OCI-LY1 (cell line): ENCODE measurements at regions not wholly inside any gene's neighbourhood (a gene's known extent, or its start where the extent isn't known, plus 50 kb on each side); places are given as distances from the start of the nearest gene placed in this dataset.

Experiments used
- EZH2 ChIP-seq: fragments of 200-600 bp; sonication (generic), shearing (Covaris generic); IDR thresholded peaks from 2 replicates; pipeline ENCODE4 v1.8.0; 2017; ENCODE audit warnings: borderline replicate concordance, mixed run types, mild to moderate bottlenecking, antibody characterized with exemption, low read length, moderate library complexity, mixed read lengths
- TF ChIP-seq, protein P1 (sequence below): fragments of 200-600 bp; sonication (generic), shearing (Covaris generic); IDR thresholded peaks from 2 replicates; pipeline ENCODE4 v1.5.1; 2017; ENCODE audit warnings: mild to moderate bottlenecking, antibody characterized with exemption, low read length, moderate library complexity, mixed read lengths

DNA sequence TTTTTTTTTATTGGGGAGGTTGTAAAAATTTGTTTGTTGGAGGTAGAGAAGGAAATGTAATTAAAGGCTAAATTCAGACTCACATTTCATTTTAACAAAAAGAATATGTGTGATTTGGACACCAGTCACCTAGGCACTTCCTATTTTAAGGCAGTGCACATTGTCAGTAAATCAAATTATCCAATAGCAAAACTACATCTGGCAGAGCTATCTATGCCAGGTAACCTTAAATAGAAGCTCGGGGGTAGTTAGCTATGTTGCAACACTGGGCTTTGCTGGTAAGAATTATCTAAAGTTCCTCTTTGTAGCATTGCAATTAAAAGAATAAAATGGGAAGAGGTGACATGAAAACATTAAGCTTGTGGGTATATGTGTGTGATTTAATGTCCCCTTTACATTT lies 1064.4 kb upstream of the ZEB2 start:
- TF ChIP-seq, protein P1, sequence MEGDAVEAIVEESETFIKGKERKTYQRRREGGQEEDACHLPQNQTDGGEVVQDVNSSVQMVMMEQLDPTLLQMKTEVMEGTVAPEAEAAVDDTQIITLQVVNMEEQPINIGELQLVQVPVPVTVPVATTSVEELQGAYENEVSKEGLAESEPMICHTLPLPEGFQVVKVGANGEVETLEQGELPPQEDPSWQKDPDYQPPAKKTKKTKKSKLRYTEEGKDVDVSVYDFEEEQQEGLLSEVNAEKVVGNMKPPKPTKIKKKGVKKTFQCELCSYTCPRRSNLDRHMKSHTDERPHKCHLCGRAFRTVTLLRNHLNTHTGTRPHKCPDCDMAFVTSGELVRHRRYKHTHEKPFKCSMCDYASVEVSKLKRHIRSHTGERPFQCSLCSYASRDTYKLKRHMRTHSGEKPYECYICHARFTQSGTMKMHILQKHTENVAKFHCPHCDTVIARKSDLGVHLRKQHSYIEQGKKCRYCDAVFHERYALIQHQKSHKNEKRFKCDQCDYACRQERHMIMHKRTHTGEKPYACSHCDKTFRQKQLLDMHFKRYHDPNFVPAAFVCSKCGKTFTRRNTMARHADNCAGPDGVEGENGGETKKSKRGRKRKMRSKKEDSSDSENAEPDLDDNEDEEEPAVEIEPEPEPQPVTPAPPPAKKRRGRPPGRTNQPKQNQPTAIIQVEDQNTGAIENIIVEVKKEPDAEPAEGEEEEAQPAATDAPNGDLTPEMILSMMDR, result no peak
- no peak for TF ChIP-seq EZH2
